Karpas-422 (cell line): ENCODE measurements at regions not wholly inside any gene's neighbourhood (a gene's known extent, or its start where the extent isn't known, plus 50 kb on each side); places are given as distances from the start of the nearest gene placed in this dataset.
"Not testable (repeated sequence)": the region's sequence is repeated elsewhere in the genome, so short reads cannot be mapped to it uniquely, and the experiment has no call there.

Source experiments
- DNase-seq: peaks from one replicate; pipeline ENCODE4 v3.0.0-alpha.2; 2015
- H2AFZ ChIP-seq: fragments of 200-600 bp; sonication (generic); 2 replicates; pipeline ENCODE4 v1.6.1; 2014; ENCODE audit warnings: antibody characterized with exemption, low read length, mixed read lengths
- H3K27ac ChIP-seq: fragments of 200-600 bp; sonication (generic); 2 replicates; pipeline ENCODE4 v1.5.1; 2014; ENCODE audit warnings: mild to moderate bottlenecking, low read length, moderate library complexity
- H3K27me3 ChIP-seq: fragments of 200-600 bp; sonication (generic); 2 replicates; pipeline ENCODE4 v1.6.1; 2014; ENCODE audit warnings: low read length, mixed read lengths
- H3K36me3 ChIP-seq: fragments of 200-600 bp; sonication (generic); 2 replicates; pipeline ENCODE4 v1.6.1; 2014; ENCODE audit warnings: low read length, mixed read lengths; ENCODE audit not compliant: insufficient read depth
- H3K4me1 ChIP-seq: fragments of 200-600 bp; sonication (generic); 2 replicates; pipeline ENCODE4 v1.6.1; 2014; ENCODE audit warnings: mild to moderate bottlenecking, low read length, mixed read lengths
- H3K4me2 ChIP-seq: fragments of 200-600 bp; sonication (generic); 2 replicates; pipeline ENCODE4 v1.6.1; 2014; ENCODE audit warnings: low read length, low read depth, mild to moderate bottlenecking; ENCODE audit not compliant: poor library complexity, severe bottlenecking
- H3K4me3 ChIP-seq: fragments of 200-600 bp; sonication (generic); 2 replicates; pipeline ENCODE4 v1.5.1; 2014; ENCODE audit warnings: mild to moderate bottlenecking, antibody characterized with exemption, low read length, mixed read lengths
- H3K79me2 ChIP-seq: fragments of 200-600 bp; sonication (generic); 2 replicates; pipeline ENCODE4 v1.6.1; 2014; ENCODE audit warnings: mild to moderate bottlenecking, low read length, mixed read lengths
- H3K9ac ChIP-seq: fragments of 200-600 bp; sonication (generic); 2 replicates; pipeline ENCODE4 v1.6.0; 2014; ENCODE audit warnings: low read length
- H3K9me2 ChIP-seq: fragments of 200-600 bp; sonication (generic), shearing (Covaris generic); replicated peaks from 2 replicates; pipeline ENCODE4 v1.6.0; 2014; ENCODE audit warnings: mild to moderate bottlenecking, low read length, moderate library complexity; ENCODE audit not compliant: insufficient read depth
- H3K9me3 ChIP-seq: fragments of 300-700, 200-600 bp; sonication (generic); 2 replicates; pipeline ENCODE4 v1.6.1; 2014; ENCODE audit warnings: low read length, mixed read lengths
- H4K20me1 ChIP-seq: fragments of 200-600 bp; sonication (generic); 2 replicates; pipeline ENCODE4 v1.6.1; 2014; ENCODE audit warnings: mild to moderate bottlenecking, antibody characterized with exemption, low read length, low read depth; ENCODE audit not compliant: insufficient read depth

DNA sequence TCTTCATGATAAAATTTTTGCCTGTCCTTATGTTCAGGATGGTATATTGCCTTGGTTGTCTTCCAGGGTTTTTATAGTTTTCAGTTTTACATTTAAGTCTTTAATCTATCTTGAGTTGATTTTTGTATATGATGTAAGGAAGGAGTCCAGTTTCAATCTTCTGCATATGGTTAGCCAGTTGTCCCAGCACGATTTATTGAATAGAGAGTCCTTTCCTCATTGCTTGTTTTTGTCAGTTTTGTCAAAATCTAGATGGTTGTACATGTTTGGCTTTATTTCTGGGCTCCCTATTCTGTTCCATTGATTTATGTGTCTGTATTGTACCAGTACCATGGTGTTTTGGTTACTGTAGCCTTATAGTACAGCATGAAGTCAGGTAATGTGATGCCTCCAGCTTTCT is 91.6 kb upstream of the FAM98A start:
- H3K27ac ChIP-seq, H3K9me2 ChIP-seq, H3K4me2 ChIP-seq, H3K27me3 ChIP-seq, DNase-seq, H3K4me1 ChIP-seq, H3K4me3 ChIP-seq, H4K20me1 ChIP-seq, H3K36me3 ChIP-seq, H3K9me3 ChIP-seq, H3K9ac ChIP-seq, H2AFZ ChIP-seq, H3K79me2 ChIP-seq: not testable (repeated sequence)

DNA sequence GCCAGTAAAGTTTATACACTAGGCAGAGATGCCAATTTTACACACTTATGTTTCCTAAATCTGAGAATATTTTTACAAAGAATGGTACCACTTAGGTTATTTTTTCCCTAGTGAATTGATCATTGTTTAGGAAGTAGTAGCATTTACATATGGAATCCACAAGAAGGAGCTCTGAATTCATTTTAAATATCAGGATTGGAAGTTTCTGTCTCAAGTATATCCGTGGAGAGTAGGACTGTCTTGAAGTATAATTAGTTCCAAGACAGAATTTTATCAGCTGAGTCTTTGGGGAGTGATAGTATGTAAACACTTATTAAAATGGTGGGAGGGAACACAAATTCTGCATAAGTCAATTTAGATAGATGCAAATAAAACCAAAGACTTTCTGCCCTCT is 82.3 kb upstream of the FAM98A start:
- DNase-seq = no peak
- Histone ChIP-seq H3K4me2 (no peak overlapping the region), H3K9me3 (no peaks in the 10 kb centered on the region)

DNA sequence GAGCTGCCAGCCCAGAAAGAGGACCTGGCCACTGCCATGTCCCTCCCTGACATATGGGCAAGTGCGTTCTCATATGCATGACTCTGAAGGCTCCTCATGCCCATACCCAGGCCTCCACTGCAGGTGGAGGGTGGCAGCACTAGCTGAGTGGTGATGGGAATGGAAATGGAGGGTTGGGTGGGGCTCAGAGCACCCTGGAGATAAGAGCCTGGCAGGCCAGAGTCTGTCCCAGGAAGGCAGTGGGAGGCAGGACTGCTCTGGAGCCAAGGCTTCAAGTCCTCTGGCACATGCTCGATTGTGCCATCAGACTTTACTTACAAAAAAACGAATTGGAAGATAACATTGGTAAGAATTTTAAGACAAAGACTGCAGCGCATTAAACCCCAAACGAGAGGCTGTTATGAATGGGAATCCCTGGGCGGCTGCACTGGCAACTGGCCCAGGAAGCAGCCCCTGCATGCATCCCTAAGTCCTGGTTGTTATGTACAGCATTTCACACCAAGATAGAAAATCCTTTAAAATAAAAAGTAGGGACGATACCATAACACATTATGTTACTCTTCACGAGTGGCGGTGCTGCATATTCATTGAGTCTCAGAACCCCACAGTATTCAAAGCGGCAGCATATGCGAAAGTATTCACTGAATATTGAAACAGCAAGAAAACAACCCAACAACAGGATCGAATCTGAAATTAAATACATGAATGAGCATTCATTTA is 81.7 kb upstream of the FAM98A start:
- no peaks in the 10 kb centered on the region for H3K79me2 ChIP-seq
- no peaks in the 10 kb centered on the region for H3K9me3 ChIP-seq
- no peak overlapping the region for H3K9ac ChIP-seq
- H2AFZ ChIP-seq = no peak overlapping the region
- H3K27ac ChIP-seq = no peak overlapping the region
- H3K36me3 ChIP-seq = no peaks in the 10 kb centered on the region
- H3K4me3 ChIP-seq = no peak overlapping the region
- no peaks in the 10 kb centered on the region for H4K20me1 ChIP-seq
- H3K9me2 ChIP-seq = no peaks in the 10 kb centered on the region
- no peaks in the 10 kb centered on the region for H3K4me1 ChIP-seq
- no peaks in the 10 kb centered on the region for H3K27me3 ChIP-seq
- no peak for DNase-seq
- no peak overlapping the region for H3K4me2 ChIP-seq

More for the DNA sequence above, 82.3 kb upstream of the FAM98A start:
- Histone ChIP-seq H3K36me3 (no peaks in the 10 kb centered on the region), H4K20me1 (no peaks in the 10 kb centered on the region), H3K4me3 (no peak overlapping the region), H3K27me3 (no peaks in the 10 kb centered on the region), H3K4me1 (no peaks in the 10 kb centered on the region), H3K9me2 (no peaks in the 10 kb centered on the region), H3K9ac (no peak overlapping the region), H2AFZ (no peak overlapping the region), H3K27ac (no peak overlapping the region), H3K79me2 (no peaks in the 10 kb centered on the region)

DNA sequence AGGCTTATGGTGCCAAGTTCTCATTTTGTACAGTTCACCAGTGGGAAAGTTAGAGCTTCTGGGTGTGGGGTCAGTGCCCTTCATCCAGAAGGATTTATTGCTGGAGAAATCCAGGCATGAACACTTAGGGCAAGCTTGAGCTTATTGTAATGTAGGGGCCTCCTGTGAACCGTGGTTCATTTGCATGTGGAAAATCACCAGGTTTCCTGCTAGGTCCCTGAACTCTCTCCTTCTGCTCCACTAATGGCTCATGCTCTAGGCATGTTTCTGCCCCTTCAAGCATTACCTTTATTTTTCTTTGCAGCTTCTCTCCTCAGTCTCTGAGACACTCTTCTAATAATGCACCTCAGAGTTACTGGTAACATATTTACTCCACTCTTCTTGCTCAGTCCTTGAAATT is 79.3 kb upstream of the FAM98A start:
- H3K4me3 ChIP-seq = no peak overlapping the region
- H3K4me2 ChIP-seq = no peak overlapping the region
- no peak for DNase-seq
- H4K20me1 ChIP-seq = no peaks in the 10 kb centered on the region
- no peaks in the 10 kb centered on the region; the same call in 1 of the 2 replicates for H3K27me3 ChIP-seq
- H3K36me3 ChIP-seq = no peaks in the 10 kb centered on the region
- H3K79me2 ChIP-seq = no peaks in the 10 kb centered on the region
- H2AFZ ChIP-seq = no peak overlapping the region
- no peaks in the 10 kb centered on the region for H3K9me3 ChIP-seq
- no peaks in the 10 kb centered on the region for H3K9me2 ChIP-seq
- H3K9ac ChIP-seq = no peak overlapping the region
- H3K27ac ChIP-seq = no peak overlapping the region
- H3K4me1 ChIP-seq = no peaks in the 10 kb centered on the region

DNA sequence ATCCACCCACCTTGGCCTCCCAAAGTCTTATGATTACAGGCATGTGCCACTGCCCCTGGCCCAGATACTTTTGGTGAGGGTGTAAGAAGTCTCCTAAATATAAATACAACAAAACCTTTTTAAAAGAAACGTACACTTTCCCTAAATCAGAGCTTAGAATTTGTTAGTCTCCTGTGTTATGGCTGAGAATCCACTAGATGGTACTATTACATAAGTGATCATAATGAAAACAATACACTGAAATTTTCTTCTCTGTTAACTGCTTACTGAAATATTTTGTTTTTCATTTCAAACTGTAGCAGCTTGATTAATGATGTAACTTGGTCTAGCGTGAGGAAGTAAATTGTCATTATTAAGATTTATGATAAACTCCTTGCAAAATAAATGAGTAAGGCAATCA is 74.8 kb upstream of the FAM98A start:
- H3K27me3 ChIP-seq = no peaks in the 10 kb centered on the region; the same call in 1 of the 2 replicates
- no peak overlapping the region for H3K9ac ChIP-seq
- no peaks in the 10 kb centered on the region for H4K20me1 ChIP-seq
- H2AFZ ChIP-seq = no peak overlapping the region
- H3K9me3 ChIP-seq = no peaks in the 10 kb centered on the region
- no peaks in the 10 kb centered on the region for H3K4me1 ChIP-seq
- H3K9me2 ChIP-seq = no peaks in the 10 kb centered on the region
- no peaks in the 10 kb centered on the region for H3K79me2 ChIP-seq
- no peak overlapping the region for H3K27ac ChIP-seq
- no peaks in the 10 kb centered on the region for H3K36me3 ChIP-seq
- DNase-seq = peak; percentile 50
- no peak overlapping the region for H3K4me2 ChIP-seq
- no peak overlapping the region for H3K4me3 ChIP-seq

DNA sequence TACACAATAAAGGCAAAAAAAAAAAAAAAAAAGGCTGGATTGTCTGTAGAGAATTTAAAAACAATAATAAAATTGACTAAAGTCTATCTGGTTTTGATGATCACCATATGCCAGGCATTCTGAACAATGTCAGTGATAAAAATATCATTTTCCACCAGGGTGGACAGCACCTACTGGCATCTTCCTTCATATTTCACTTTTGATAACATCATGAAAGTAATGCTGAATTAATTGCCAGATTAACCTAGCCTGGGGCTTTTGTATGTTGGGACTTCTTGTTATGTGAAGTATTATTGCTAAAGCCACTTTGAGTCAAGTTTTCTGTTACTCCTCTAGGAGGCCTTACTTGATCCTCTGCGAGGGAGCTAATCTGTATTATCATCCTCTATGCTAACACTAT is 73.8 kb upstream of the FAM98A start:
- H4K20me1 ChIP-seq = no peaks in the 10 kb centered on the region
- no peak overlapping the region for H3K4me2 ChIP-seq
- no peaks in the 10 kb centered on the region for H3K9me2 ChIP-seq
- no peaks in the 10 kb centered on the region for H3K36me3 ChIP-seq
- no peak for DNase-seq
- no peak overlapping the region for H3K4me3 ChIP-seq
- no peaks in the 10 kb centered on the region for H3K4me1 ChIP-seq
- H3K79me2 ChIP-seq = no peaks in the 10 kb centered on the region
- H2AFZ ChIP-seq = no peak overlapping the region
- H3K9me3 ChIP-seq = no peaks in the 10 kb centered on the region
- no peaks in the 10 kb centered on the region; the same call in 1 of the 2 replicates for H3K27me3 ChIP-seq
- H3K9ac ChIP-seq = no peak overlapping the region
- no peak overlapping the region for H3K27ac ChIP-seq

DNA sequence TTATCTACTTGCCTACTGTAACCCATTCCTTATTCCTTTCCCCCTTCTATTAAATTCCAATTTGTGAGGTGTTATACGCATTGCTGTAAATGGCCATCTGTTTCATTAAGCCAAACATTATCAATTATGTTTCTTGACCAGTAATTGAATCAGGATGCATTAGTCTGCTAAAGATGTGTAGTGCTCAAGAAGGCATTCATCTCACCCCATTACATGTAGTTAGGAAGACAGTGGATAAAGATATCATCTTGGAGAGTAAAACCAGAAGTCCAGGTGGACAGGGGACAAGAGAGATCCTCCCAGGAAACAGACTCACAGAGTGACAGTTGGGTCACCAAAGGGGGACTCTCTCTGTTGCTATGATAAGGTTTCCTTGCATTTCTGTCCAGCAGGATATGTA is 73.3 kb upstream of the FAM98A start:
- H3K9me2 ChIP-seq = no peaks in the 10 kb centered on the region
- H3K4me1 ChIP-seq = no peaks in the 10 kb centered on the region
- no peak overlapping the region for H3K9ac ChIP-seq
- H3K36me3 ChIP-seq = no peaks in the 10 kb centered on the region
- no peak overlapping the region for H3K4me2 ChIP-seq
- no peak overlapping the region for H3K27ac ChIP-seq
- no peaks in the 10 kb centered on the region for H4K20me1 ChIP-seq
- no peak overlapping the region for H3K4me3 ChIP-seq
- H3K9me3 ChIP-seq = no peaks in the 10 kb centered on the region
- H3K79me2 ChIP-seq = no peaks in the 10 kb centered on the region
- no peaks in the 10 kb centered on the region; the same call in 1 of the 2 replicates for H3K27me3 ChIP-seq
- DNase-seq = no peak
- H2AFZ ChIP-seq = no peak overlapping the region

DNA sequence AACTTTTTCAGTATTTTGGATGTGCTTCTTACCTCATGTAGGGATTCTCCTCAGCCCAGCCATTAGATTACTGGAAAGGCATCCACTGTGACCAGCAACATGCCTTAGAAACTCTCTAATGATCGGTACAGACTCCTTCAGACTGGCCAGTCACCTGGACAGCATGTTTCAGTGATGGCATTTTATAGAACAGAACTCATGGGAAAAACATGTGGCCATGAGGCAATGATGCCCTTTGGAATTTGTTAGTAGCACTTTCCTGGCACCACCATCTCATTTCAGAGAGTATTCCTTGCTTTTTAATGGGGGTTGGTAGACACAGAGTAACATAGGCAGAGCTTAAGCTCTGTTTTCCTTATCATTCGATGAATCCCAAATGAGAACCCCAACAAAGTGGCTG is 72.1 kb upstream of the FAM98A start:
- Histone ChIP-seq H3K4me3 (no peak overlapping the region), H3K27ac (no peak overlapping the region), H2AFZ (no peak overlapping the region), H3K79me2 (no peaks in the 10 kb centered on the region), H3K9ac (no peak overlapping the region), H3K9me3 (no peaks in the 10 kb centered on the region), H3K9me2 (no peaks in the 10 kb centered on the region), H3K4me1 (no peaks in the 10 kb centered on the region), H3K4me2 (no peak overlapping the region), H4K20me1 (no peaks in the 10 kb centered on the region), H3K36me3 (no peaks in the 10 kb centered on the region), H3K27me3 (no peaks in the 10 kb centered on the region; the same call in 1 of the 2 replicates)
- DNase-seq = no peak
